ENCODE measurements at regions not wholly inside any gene's neighbourhood (a gene's known extent, or its start where the extent isn't known, plus 50 kb on each side); places are given as distances from the start of the nearest gene placed in this dataset.

DNA sequence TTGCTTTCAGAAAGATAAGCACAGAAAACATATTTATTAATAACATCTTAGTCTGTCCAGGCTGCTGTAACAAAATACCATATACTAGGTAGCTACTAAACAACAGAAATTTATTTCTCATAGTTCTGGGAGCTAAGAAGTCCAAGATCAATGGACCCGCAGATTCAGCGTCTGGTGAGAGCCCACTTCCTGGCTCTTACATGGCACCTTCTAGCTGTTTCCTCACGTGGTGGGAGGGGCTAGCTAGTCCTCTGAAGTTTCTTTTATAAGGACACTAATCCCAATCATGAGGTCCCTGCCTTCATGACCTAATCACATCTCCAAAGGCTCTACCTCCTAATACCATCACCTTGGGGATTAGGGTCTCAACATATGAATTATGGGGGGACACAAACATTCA is 57.2 kb upstream of the AFF2 start:
- BruUV-seq (replicated peaks), result no TSS peak
- POLR2A ChIA-PET, result no interaction called here
- H3K4me1 Mint-ChIP-seq (ENCODE audit: insufficient read depth, unreplicated experiment), result no peaks in the 10 kb centered on the region
- no peak overlapping the region for H3K4me3 Mint-ChIP-seq (ENCODE audit: unreplicated experiment)
- no peaks in the 10 kb centered on the region for H3K27me3 Mint-ChIP-seq (ENCODE audit: insufficient read depth, unreplicated experiment)
- intact Hi-C loops (cut with micrococcal nuclease), result no loop called here
- no peaks in the 10 kb centered on the region for H3K9me3 Mint-ChIP-seq (ENCODE audit: unreplicated experiment)
- no peaks in the 10 kb centered on the region for H3K36me3 Mint-ChIP-seq (ENCODE audit: insufficient read depth, unreplicated experiment)
- no peak for DNase-seq (ENCODE audit: unreplicated experiment)
- CTCF ChIA-PET, result no interaction called here
- TF ChIP-seq, protein P1, sequence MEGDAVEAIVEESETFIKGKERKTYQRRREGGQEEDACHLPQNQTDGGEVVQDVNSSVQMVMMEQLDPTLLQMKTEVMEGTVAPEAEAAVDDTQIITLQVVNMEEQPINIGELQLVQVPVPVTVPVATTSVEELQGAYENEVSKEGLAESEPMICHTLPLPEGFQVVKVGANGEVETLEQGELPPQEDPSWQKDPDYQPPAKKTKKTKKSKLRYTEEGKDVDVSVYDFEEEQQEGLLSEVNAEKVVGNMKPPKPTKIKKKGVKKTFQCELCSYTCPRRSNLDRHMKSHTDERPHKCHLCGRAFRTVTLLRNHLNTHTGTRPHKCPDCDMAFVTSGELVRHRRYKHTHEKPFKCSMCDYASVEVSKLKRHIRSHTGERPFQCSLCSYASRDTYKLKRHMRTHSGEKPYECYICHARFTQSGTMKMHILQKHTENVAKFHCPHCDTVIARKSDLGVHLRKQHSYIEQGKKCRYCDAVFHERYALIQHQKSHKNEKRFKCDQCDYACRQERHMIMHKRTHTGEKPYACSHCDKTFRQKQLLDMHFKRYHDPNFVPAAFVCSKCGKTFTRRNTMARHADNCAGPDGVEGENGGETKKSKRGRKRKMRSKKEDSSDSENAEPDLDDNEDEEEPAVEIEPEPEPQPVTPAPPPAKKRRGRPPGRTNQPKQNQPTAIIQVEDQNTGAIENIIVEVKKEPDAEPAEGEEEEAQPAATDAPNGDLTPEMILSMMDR (IDR thresholded peaks at IDR 0.05; ENCODE audit: unreplicated experiment), result no peak
- no peak overlapping the region for H3K27ac Mint-ChIP-seq (ENCODE audit: low read depth, unreplicated experiment)

DNA sequence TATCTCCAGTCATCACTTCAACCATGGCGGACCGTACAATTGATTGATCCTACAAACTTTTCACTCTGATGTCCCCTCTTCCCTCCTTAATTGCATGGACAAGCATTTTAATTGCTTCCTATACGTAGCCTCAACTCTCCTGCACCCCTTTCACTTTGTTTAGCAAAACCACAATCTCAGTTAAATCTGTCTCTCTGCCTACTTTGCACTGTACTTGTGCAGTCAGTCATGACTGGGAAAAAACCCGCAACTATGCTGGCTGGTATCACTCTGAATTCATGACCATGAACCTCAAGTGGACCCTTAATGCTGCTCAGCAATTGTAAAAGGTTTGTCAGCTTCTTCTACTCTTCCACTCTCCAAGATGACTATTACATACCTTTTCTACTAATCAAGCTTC is 51.7 kb upstream of the AFF2 start:
- DNase-seq (ENCODE audit: unreplicated experiment), result no peak
- BruUV-seq (replicated peaks), result no TSS peak
- Mint-ChIP-seq H3K36me3 (ENCODE audit: insufficient read depth, unreplicated experiment) (no peaks in the 10 kb centered on the region), H3K27ac (ENCODE audit: low read depth, unreplicated experiment) (no peak overlapping the region), H3K4me3 (ENCODE audit: unreplicated experiment) (no peak overlapping the region), H3K4me1 (ENCODE audit: insufficient read depth, unreplicated experiment) (no peaks in the 10 kb centered on the region), H3K27me3 (ENCODE audit: insufficient read depth, unreplicated experiment) (no peaks in the 10 kb centered on the region), H3K9me3 (ENCODE audit: unreplicated experiment) (peaks cover 11% of the 10 kb centered on the region)
- ChIA-PET POLR2A (no interaction called here), CTCF (no interaction called here)
- TF ChIP-seq, protein P1 (IDR thresholded peaks at IDR 0.05; ENCODE audit: unreplicated experiment), result no peak
- intact Hi-C loops (cut with micrococcal nuclease), result no loop called here

All from MCF 10A (cell line).